Amygdala (tissue), 56 donors: ENCODE measurements at regions not wholly inside any gene's neighbourhood (a gene's known extent, or its start where the extent isn't known, plus 50 kb on each side); places are given as distances from the start of the nearest gene placed in this dataset.
A peak's percentile ranks its signal among the peaks of the same experiment; 100 is the strongest.
"Not testable (repeated sequence)": the region's sequence is repeated elsewhere in the genome, so short reads cannot be mapped to it uniquely, and the experiment has no call there.

Source experiments
- DNase-seq, 56 donors: peaks; one replicate each; lab custom pipeline; 2025; lab: John Stamatoyannopoulos, UW

DNA sequence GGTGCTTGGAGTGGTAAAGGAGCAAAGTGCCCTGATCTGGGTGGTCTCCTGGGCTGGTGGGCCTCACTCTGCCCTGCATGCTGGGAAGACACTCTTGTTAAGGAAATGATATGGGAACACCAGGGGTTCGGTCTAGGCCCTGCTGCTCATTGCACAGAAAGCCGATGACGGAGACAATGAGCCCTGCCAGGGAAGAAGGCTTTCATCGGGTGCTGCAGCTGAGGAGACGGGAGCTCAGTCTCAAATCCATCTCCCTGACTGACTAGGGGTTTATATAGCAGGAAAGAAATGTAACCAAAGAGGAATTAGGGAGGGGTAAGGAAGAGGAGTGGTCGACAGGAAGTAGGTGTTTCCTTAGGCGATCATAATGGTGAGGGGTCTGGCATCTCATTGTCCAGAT lies 253.4 kb downstream of the TEX29 start:
- no peak for DNase-seq

- no peak for DNase-seq
Observed at GRCh38 chr13:111575276-111575675, 254.8 kb downstream of the TEX29 start.

GRCh38 chr13:111575719-111576118 lies 255.3 kb downstream of the TEX29 start:
- no peak for DNase-seq

DNA sequence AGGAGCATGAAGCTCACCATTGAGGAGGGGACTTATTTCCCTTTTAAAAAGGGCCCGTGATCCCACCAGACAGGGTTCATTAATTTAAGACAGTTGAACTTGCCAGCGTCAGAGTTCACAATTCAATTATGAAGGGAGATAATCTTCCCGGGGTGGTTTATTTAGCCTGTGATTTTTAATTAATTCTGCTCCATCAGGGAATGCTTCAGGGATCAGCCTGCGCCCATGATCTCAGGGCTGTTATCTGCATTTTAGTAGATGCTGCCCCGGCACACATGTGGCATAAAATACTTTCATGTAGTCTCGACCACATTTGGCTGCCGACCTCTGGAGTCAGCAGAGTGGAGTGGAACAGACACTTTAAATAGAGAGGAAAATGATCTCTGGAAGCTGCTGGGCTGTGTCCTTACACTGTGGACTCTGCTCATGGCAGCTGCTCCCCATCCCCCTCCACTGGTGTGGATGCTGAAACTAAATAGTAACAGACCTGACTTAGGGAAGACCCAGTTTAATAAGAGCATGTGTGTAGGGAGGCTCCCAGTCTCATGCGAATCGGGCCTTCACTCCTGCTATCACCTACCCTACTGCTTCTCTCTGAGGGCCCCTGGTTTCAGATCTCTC lies 256.9 kb downstream of the TEX29 start:
- DNase-seq = no peak

- DNase-seq = no peak
Observed at GRCh38 chr13:111577956-111578605, 257.6 kb downstream of the TEX29 start.

- DNase-seq = peak in 2 of 56 donors; percentile 6 to 14
Observed at GRCh38 chr13:111584101-111584672, 263.7 kb downstream of the TEX29 start.

DNA sequence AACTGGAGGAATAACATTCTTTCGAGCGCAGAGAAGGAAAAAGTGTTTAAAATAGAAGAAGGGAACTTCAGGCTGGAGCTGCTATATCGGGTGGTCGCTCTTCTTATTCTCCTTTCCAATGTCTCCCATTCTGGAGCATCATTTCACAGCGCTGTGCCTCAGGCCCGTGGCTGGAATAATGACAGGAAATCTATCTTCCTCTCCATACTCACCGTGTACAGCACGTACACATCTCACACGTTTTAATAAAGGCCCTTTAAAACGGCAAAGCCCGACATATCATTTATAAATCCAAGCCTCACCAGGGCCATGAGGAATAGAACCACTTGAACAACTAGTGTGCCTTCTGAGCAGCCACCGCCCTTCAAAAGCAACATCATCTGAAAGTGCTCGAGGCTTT lies 264.4 kb downstream of the TEX29 start:
- no peak for DNase-seq

GRCh38 chr13:111586291-111586690 lies 265.8 kb downstream of the TEX29 start:
- DNase-seq = no peak

- no peak for DNase-seq
Observed at GRCh38 chr13:111587249-111587648, 266.8 kb downstream of the TEX29 start.

DNA sequence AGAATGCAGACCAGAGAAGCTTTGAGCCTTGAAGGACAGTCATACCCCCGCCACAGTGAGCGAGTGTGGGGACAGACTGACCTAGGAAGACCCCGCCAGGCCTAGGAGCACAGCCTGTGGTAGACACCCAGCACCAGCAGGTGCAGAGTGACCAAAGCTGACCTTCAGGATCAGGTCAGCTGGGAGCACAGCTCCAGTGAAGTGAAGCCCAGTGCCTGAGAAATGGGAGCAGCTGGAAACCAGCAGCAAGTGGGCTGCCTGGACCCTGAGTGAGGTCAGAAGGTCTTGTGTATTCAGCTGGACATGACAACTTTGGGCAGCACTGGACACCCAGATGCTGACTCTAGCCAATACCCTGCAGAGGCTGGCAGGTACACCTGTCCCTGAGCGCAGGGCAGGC lies 268.9 kb downstream of the TEX29 start:
- no peak for DNase-seq

GRCh38 chr13:111589992-111590391 lies 269.6 kb downstream of the TEX29 start:
- no peak for DNase-seq

GRCh38 chr13:111590796-111591195 lies 270.4 kb downstream of the TEX29 start:
- no peak for DNase-seq

DNA sequence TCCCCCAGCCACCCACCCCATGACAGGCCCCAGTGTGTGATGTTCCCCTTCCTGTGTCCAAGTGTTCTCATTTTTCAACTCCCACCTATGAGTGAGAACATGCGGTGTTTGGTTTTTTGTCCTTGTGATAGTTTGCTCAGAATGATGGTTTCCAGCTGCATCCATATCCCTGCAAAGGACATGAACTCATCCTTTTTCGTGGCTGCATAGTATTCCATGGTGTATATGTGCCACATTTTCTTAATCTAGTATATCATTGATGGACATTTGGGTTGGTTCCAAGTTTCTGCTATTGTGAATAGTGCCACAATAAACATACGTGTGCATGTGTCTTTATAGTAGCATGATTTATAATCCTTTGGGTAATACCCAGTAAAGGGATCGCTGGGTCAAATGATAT lies 273.0 kb downstream of the TEX29 start:
- not testable (repeated sequence) for DNase-seq

DNA sequence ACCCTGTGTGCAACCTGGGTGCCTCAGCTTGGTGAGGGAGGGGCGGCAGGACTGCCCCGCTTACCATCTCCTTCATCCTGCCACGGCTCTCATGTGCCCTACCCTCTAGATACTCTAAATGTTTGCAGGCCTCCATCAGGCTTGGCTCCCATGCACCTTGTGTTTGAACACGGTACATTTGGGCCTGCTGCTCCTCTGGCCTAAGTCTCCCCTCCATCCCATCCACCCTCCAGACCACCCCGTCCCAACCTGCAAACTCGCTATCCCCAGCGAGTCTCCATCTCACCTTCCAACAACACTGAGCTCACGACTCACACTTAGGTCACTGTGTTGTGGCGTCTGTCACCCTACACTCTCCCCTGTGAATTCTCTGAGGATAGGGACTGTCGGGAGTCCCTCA lies 274.2 kb downstream of the TEX29 start:
- no peak for DNase-seq

DNA sequence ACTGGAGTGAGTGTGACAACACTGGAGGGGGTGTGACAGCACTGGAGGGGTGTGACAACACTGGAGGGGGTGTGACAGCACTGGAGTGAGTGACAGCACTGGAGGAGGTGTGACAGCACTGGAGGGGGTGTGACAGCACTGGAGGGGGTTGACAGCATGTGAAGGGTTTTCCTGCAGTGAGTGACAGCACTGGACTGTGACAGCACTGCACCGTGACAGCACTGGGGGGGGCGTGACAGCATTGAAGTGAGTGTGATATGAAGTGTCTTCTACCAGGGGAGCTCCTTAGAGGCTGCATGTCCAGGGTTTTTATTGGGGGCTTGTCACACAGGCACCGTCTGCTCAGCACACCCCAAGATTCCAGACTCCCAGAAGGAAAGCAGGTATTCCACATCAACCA lies 274.8 kb downstream of the TEX29 start:
- no peak for DNase-seq

DNA sequence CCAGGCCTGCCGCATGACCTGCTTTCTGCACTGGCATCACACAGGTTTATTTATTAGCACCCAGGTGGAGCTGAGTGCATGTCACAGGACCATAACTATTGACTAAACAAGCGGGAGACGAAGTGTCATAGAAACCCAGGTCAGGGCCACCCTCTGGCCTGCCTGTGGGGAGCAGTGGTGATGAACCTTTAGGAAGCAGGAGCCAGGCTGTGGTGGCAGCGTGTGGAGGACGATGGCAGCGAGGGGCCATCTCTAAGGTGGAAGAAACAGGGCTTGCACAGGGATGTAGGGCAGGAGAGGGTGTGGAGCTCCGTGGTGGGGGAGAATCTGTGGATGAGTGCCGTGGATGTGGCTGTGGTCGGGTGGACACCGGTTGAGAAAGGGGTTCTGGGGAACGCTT lies 275.3 kb downstream of the TEX29 start:
- DNase-seq = no peak

GRCh38 chr13:111597191-111597611 lies 276.8 kb downstream of the TEX29 start:
- DNase-seq = no peak

DNA sequence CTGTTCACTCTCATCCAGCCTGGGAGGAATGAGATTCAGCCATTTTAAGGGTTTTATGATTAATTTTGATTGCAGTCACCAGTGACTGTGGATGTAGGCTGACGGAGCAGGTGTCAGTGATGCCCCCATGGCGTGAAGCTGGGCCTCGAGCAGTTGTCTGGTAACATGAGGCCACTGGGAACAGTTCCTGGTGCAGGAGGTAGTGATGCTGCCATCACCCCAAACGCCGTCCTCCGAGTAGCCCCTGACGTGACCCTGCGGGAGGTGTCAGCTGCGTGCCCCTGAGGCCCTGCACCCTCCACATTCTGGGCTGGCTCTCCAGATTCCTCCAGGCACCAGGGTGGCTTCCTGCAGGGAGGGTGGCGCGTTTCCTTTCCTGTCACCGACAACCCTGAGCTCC lies 277.2 kb downstream of the TEX29 start:
- no peak for DNase-seq

- no peak for DNase-seq
Observed at GRCh38 chr13:111598747-111599146, 278.3 kb downstream of the TEX29 start.

DNA sequence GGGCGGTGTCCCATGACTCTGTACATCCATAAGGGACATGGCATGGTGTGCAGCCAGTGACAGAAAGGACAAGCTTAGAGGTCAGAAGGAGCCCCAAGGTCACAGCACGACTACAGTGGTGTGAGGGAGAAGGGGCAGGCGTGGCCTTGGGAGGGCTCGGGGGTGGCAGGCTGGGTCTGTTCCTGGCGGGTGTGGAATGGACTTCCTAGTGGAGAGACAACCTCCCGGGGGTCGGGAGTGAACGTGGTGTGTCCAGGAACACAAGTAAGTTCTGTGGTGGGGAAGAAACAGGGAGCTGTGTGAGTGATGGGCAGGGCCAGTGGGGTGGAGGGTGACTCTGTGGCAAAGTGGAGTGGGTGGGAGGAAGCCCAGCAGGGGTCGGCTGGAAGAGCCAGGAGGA lies 279.3 kb downstream of the TEX29 start:
- no peak for DNase-seq

DNA sequence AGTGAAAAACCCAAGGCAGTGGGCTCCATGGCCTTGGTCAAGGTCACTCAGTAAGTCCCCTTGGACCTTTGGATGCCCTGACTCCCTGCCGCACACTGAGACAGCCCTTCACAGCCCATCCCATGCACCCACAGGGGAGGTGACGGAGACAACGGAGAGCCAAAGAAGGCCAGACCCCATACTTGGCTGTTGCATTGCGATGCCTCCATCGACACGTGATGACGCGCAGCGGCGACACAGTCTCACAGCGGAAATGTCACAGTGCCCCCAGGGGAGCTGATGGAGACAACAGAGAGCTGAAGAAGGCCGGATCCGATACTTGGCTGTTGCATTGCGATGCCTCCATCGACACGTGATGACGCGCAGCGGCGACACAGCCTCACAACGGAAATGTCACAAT lies 282.4 kb downstream of the TEX29 start:
- no peak for DNase-seq

- DNase-seq = no peak
Observed at GRCh38 chr13:111604097-111604496, 283.7 kb downstream of the TEX29 start.
